H1 (cell line): ENCODE measurements at regions not wholly inside any gene's neighbourhood (a gene's known extent, or its start where the extent isn't known, plus 50 kb on each side); places are given as distances from the start of the nearest gene placed in this dataset.

Source experiments
- EP300 ChIP-seq, 2 experiments: IDR thresholded peaks; 1 replicate in 1 of 2; 2 replicates in 1 of 2; pipeline ENCODE4 v1.6.1; 2011 to 2012; ENCODE audit warnings: low read depth in 2 of 2, low read length in 2 of 2, mild to moderate bottlenecking in 2 of 2, borderline replicate concordance in 1 of 2, inconsistent platforms in 1 of 2, moderate library complexity in 1 of 2
- GTF2F1 ChIP-seq: IDR thresholded peaks from 2 replicates; pipeline ENCODE4 v1.6.1; 2012; ENCODE audit warnings: low read depth, low read length, improper control_type of control experiment, borderline replicate concordance
- RAD21 ChIP-seq, 2 experiments: IDR thresholded peaks in 1 of 2; conservative IDR thresholded peaks in 1 of 2; 2 replicates each; pipeline ENCODE4 v1.6.1; 2011; ENCODE audit warnings: low read depth in 2 of 2, low read length in 2 of 2, improper control_type of control experiment in 1 of 2, inconsistent platforms in 1 of 2, mild to moderate bottlenecking in 1 of 2, moderate library complexity in 1 of 2
- RXRA ChIP-seq: IDR thresholded peaks from 2 replicates; pipeline ENCODE4 v1.6.1; 2011; ENCODE audit warnings: low read depth, mild to moderate bottlenecking, low read length, moderate library complexity; ENCODE audit not compliant: insufficient read depth
- TAF1 ChIP-seq: IDR thresholded peaks from 2 replicates; pipeline ENCODE4 v1.6.1; 2011; ENCODE audit warnings: mild to moderate bottlenecking, low read depth, low read length
- TEAD4 ChIP-seq: IDR thresholded peaks from 2 replicates; pipeline ENCODE4 v1.6.1; 2012; ENCODE audit warnings: low read depth, low read length, inconsistent platforms, mixed read lengths
- TF ChIP-seq, protein P1 (sequence below), 3 experiments: IDR thresholded peaks; 1 replicate in 2 of 3; 2 replicates in 1 of 3; pipeline versions ENCODE4 v1.5.1 to v1.6.1; 2011; ENCODE audit warnings: low read length in 3 of 3, mild to moderate bottlenecking in 3 of 3, inconsistent platforms in 2 of 3, low read depth in 1 of 3, moderate library complexity in 1 of 3; ENCODE audit not compliant: insufficient read depth in 1 of 3; ENCODE audit errors: control extremely low read depth in 1 of 3

DNA sequence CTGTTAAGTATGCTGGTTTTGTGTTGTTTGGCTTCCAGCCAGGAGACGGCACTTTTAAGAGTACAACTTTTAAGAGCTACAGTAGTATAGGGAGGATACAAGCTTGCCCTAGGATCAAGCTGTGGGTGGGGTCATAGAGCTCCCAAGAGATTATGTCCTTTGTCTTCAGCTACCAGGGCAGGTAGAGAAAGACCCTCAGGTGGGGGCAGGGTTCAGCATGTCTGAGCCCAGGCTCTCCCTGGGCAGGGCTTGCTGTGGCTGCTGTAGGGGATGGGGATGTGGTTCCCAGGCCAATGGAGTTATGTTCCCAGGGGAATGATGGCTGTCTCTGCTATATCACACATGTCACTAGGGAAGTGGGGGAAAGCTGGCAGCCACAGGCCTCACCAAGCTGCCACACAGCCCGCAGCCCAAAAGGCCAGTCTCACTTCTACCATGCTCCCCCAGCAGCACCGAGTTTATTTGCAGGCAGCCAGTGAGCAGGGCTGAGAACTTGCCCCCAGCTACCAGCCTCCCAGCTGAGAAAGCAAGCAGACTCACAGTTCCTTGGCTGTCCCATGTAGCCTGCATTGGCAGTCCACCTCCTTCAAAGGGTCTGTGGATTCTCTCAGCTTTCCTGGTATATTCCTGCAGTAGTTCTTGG lies 105.7 kb upstream of the ERBB4 start:
- TF ChIP-seq GTF2F1 (no peak), EP300 (IDR thresholded peaks at IDR 0.05; ENCODE audit: borderline replicate concordance in 1 of 2, low read depth in 2 of 2, low read length in 2 of 2) (no peak), RAD21 (IDR thresholded peaks at IDR 0.05 in 1 of 2, conservative IDR thresholded peaks at IDR 0.05 in 1 of 2; ENCODE audit: low read depth in 2 of 2, low read length in 2 of 2) (no peak), TAF1 (no peak), RXRA (no peak), TEAD4 (no peak)
- TF ChIP-seq, protein P1, sequence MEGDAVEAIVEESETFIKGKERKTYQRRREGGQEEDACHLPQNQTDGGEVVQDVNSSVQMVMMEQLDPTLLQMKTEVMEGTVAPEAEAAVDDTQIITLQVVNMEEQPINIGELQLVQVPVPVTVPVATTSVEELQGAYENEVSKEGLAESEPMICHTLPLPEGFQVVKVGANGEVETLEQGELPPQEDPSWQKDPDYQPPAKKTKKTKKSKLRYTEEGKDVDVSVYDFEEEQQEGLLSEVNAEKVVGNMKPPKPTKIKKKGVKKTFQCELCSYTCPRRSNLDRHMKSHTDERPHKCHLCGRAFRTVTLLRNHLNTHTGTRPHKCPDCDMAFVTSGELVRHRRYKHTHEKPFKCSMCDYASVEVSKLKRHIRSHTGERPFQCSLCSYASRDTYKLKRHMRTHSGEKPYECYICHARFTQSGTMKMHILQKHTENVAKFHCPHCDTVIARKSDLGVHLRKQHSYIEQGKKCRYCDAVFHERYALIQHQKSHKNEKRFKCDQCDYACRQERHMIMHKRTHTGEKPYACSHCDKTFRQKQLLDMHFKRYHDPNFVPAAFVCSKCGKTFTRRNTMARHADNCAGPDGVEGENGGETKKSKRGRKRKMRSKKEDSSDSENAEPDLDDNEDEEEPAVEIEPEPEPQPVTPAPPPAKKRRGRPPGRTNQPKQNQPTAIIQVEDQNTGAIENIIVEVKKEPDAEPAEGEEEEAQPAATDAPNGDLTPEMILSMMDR (IDR thresholded peaks at IDR 0.05; ENCODE audit: control extremely low read depth in 1 of 3, insufficient read depth in 1 of 3, low read depth in 1 of 3, low read length in 3 of 3): no peak
